ENCODE measurements at regions not wholly inside any gene's neighbourhood (a gene's known extent, or its start where the extent isn't known, plus 50 kb on each side); places are given as distances from the start of the nearest gene placed in this dataset.

DNA sequence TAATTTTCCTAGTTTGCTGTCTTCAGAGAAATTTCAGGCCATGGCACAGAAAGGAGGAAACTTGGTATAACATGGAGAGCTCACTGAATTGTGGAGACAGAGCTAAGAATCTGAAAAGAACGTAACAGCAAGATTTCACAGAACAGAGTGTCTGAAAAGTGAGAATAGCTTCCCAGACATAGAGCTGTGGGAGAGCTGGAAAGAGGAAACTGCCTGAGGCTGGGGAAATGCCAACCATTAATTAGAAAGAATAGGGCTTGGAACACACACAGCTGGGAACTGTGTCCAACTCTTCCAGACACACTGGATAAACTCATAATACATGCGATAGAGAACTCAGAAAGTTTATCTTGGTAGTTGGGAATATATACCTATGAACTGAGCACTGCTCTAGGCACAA lies 51.6 kb upstream of the KYNU start:
- Histone ChIP-seq H4K20me1 (ENCODE audit: control insufficient read depth, insufficient read depth, insufficient read length) (no peaks in the 10 kb centered on the region), H4K91ac (ENCODE audit: insufficient read length, low read depth, low read length) (no peak overlapping the region), H3K4me1 (ENCODE audit: insufficient read depth, low read length) (no peaks in the 10 kb centered on the region), H3K23me2 (ENCODE audit: insufficient read length, low read depth, low read length, poor library complexity, severe bottlenecking) (no peaks in the 10 kb centered on the region), H2BK12ac (ENCODE audit: insufficient read length, low read depth, low read length) (no peak overlapping the region), H2BK5ac (ENCODE audit: insufficient read length, low read length) (no peak overlapping the region), H3K23ac (ENCODE audit: insufficient read length, low read depth, low read length) (no peak overlapping the region), H3K79me1 (ENCODE audit: insufficient read depth, low read depth, low read length, poor library complexity, severe bottlenecking) (no peaks in the 10 kb centered on the region), H3K18ac (ENCODE audit: insufficient read length, low read depth, low read length) (no peak overlapping the region), H2BK15ac (ENCODE audit: low read depth, low read length) (no peak overlapping the region), H2AK5ac (ENCODE audit: insufficient read length, low read length) (no peak overlapping the region), H3K9ac (ENCODE audit: extremely low read depth, insufficient read length, low read length) (no peak overlapping the region), H2BK120ac (ENCODE audit: low read depth, low read length, poor library complexity, severe bottlenecking) (no peak overlapping the region), H2BK20ac (ENCODE audit: low read depth, low read length, poor library complexity, severe bottlenecking) (no peak overlapping the region), H4K5ac (ENCODE audit: insufficient read length, low read depth, low read length) (no peak overlapping the region), H3K27ac (ENCODE audit: insufficient read length, low read depth, low read length) (no peak overlapping the region), H3K14ac (ENCODE audit: insufficient read depth, low read length) (no peak overlapping the region), H3K27me3 (ENCODE audit: insufficient read depth, low read length) (no peaks in the 10 kb centered on the region), H3K9me3 (ENCODE audit: control insufficient read depth, low read depth, low read length) (no peaks in the 10 kb centered on the region), H3K79me2 (ENCODE audit: insufficient read depth, low read length) (no peaks in the 10 kb centered on the region), H4K8ac (replicated peaks; ENCODE audit: insufficient read length, low read depth, low read length) (no peak overlapping the region), H3K4ac (ENCODE audit: low read depth, low read length) (no peak overlapping the region), H2AFZ (ENCODE audit: low read length) (no peak overlapping the region), H3K4me2 (ENCODE audit: insufficient read depth, insufficient read length, low read length) (no peak overlapping the region), H3T11ph (ENCODE audit: low read length) (no peak overlapping the region), H3K56ac (ENCODE audit: insufficient read length, low read depth, low read length) (no peak overlapping the region)
- TF ChIP-seq, protein P1, sequence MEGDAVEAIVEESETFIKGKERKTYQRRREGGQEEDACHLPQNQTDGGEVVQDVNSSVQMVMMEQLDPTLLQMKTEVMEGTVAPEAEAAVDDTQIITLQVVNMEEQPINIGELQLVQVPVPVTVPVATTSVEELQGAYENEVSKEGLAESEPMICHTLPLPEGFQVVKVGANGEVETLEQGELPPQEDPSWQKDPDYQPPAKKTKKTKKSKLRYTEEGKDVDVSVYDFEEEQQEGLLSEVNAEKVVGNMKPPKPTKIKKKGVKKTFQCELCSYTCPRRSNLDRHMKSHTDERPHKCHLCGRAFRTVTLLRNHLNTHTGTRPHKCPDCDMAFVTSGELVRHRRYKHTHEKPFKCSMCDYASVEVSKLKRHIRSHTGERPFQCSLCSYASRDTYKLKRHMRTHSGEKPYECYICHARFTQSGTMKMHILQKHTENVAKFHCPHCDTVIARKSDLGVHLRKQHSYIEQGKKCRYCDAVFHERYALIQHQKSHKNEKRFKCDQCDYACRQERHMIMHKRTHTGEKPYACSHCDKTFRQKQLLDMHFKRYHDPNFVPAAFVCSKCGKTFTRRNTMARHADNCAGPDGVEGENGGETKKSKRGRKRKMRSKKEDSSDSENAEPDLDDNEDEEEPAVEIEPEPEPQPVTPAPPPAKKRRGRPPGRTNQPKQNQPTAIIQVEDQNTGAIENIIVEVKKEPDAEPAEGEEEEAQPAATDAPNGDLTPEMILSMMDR (conservative IDR thresholded peaks at IDR 0.05), result no peak
- Mint-ChIP-seq H3K36me3 (ENCODE audit: insufficient read depth in 1 of 3, low read depth in 3 of 3) (no peaks in the 10 kb centered on the region), H3K4me3 (no peak overlapping the region), H3K27me3 (ENCODE audit: low read depth) (no peaks in the 10 kb centered on the region), H3K4me1 (no peaks in the 10 kb centered on the region), H3K9me3 (no peaks in the 10 kb centered on the region; a peak in 1 of 5 replicates), H3K27ac (no peak overlapping the region)
- WGBS (ENCODE audit: extremely low coverage, insufficient read length, low lambda C conversion rate), result no CpG with 5 or more reads among the region's 2 CpGs
- no peak for DNase-seq

All from H9 (cell line).